ENCODE measurements at regions not wholly inside any gene's neighbourhood (a gene's known extent, or its start where the extent isn't known, plus 50 kb on each side); places are given as distances from the start of the nearest gene placed in this dataset.

DNA sequence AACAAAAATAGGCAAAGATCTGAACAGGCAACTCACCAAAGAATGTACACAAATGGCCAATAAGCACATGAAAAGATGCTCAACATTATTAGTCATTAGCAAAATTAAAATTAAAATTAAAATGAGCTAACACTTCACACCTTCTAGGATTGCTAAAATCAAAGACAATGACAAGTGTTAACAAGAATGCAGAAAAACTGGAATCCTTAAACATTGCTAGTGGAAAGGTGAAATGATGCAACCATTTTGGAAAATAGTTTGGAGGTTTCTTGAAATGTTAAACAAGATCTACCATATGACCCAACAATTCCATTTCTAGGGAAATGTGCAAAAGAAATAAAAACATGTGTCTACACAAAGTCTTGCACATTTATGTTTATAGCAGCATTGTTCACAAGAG lies 75.5 kb upstream of the DST start:
- TF ChIP-seq EZH2 (IDR thresholded peaks at IDR 0.05; ENCODE audit: borderline replicate concordance, low read length), result no peak
- TF ChIP-seq, protein P1, sequence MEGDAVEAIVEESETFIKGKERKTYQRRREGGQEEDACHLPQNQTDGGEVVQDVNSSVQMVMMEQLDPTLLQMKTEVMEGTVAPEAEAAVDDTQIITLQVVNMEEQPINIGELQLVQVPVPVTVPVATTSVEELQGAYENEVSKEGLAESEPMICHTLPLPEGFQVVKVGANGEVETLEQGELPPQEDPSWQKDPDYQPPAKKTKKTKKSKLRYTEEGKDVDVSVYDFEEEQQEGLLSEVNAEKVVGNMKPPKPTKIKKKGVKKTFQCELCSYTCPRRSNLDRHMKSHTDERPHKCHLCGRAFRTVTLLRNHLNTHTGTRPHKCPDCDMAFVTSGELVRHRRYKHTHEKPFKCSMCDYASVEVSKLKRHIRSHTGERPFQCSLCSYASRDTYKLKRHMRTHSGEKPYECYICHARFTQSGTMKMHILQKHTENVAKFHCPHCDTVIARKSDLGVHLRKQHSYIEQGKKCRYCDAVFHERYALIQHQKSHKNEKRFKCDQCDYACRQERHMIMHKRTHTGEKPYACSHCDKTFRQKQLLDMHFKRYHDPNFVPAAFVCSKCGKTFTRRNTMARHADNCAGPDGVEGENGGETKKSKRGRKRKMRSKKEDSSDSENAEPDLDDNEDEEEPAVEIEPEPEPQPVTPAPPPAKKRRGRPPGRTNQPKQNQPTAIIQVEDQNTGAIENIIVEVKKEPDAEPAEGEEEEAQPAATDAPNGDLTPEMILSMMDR (IDR thresholded peaks at IDR 0.05; ENCODE audit: low read length), result no peak

Measured in OCI-LY1 (cell line).